Parathyroid adenoma (tissue), 2 donors: ENCODE measurements at regions not wholly inside any gene's neighbourhood (a gene's known extent, or its start where the extent isn't known, plus 50 kb on each side); places are given as distances from the start of the nearest gene placed in this dataset.

Experiments
- H2AFZ ChIP-seq: fragments of 300-600 bp; sonication (generic); one replicate; pipeline ENCODE4 v1.7.0; 2017; ENCODE audit warnings: antibody characterized with exemption, mild to moderate bottlenecking
- H3K27ac ChIP-seq: fragments of 300-600 bp; sonication (generic); one replicate; pipeline ENCODE4 v1.7.0; 2017
- H3K27me3 ChIP-seq: fragments of 300-600 bp; sonication (generic); one replicate; pipeline ENCODE4 v1.7.0; 2017; ENCODE audit warnings: low read length; ENCODE audit not compliant: control insufficient read depth, insufficient read depth
- H3K36me3 ChIP-seq: fragments of 300-600 bp; sonication (generic); one replicate; pipeline ENCODE4 v1.7.0; 2017; ENCODE audit warnings: low read length; ENCODE audit not compliant: control insufficient read depth, insufficient read depth
- H3K4me1 ChIP-seq: fragments of 300-600 bp; sonication (generic); one replicate; pipeline ENCODE4 v1.7.0; 2017; ENCODE audit warnings: control low read depth
- H3K4me2 ChIP-seq: fragments of 300-600 bp; sonication (generic); one replicate; pipeline ENCODE4 v1.7.0; 2017; ENCODE audit warnings: low read length
- H3K4me3 ChIP-seq: fragments of 300-600 bp; sonication (generic); one replicate; pipeline ENCODE4 v1.7.0; 2017; ENCODE audit warnings: low read depth, low read length
- H3K79me2 ChIP-seq: fragments of 300-600 bp; sonication (generic); one replicate; pipeline ENCODE4 v1.7.0; 2017; ENCODE audit warnings: control low read depth
- H3K9ac ChIP-seq: fragments of 300-600 bp; sonication (generic); one replicate; pipeline ENCODE4 v1.7.0; 2017; ENCODE audit warnings: mild to moderate bottlenecking
- H3K9me3 ChIP-seq: fragments of 300-600 bp; sonication (generic); one replicate; pipeline ENCODE4 v1.7.0; 2017; ENCODE audit warnings: low read length; ENCODE audit not compliant: control insufficient read depth
- TF ChIP-seq, protein P1 (sequence below): fragments of 300-600 bp; sonication (generic); IDR thresholded peaks from one replicate; pipeline ENCODE4 v1.7.0; 2017; ENCODE audit warnings: antibody characterized with exemption, mild to moderate bottlenecking
- donor health status: primary hyperparathyroidism.

DNA sequence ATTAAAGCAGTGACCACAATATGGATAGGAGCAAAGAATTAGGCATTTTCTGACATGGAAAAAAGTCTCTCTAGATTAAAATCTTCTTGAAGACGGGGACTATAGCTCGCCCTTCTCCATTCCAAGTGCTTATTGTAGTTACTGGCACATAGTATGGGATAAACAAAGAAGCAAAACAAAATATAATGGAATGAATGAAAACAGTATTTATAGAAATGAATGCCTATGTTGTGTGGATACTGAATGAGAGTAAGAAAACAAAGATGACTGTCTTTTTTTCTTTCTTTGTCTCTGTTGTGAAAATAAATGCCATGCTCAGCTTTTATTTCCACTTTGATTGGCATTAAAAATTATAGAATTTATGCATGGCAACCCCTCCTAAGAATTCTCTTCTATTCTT is 1414.3 kb upstream of the ACO1 start:
- Histone ChIP-seq H3K4me1 (no peaks in the 10 kb centered on the region), H3K79me2 (no peaks in the 10 kb centered on the region), H3K27ac (no peak overlapping the region), H3K4me2 (no peak overlapping the region), H3K9me3 (no peaks in the 10 kb centered on the region), H3K4me3 (no peak overlapping the region), H3K27me3 (no peaks in the 10 kb centered on the region), H3K9ac (no peak overlapping the region), H2AFZ (no peak overlapping the region), H3K36me3 (no peaks in the 10 kb centered on the region)
- TF ChIP-seq, protein P1, sequence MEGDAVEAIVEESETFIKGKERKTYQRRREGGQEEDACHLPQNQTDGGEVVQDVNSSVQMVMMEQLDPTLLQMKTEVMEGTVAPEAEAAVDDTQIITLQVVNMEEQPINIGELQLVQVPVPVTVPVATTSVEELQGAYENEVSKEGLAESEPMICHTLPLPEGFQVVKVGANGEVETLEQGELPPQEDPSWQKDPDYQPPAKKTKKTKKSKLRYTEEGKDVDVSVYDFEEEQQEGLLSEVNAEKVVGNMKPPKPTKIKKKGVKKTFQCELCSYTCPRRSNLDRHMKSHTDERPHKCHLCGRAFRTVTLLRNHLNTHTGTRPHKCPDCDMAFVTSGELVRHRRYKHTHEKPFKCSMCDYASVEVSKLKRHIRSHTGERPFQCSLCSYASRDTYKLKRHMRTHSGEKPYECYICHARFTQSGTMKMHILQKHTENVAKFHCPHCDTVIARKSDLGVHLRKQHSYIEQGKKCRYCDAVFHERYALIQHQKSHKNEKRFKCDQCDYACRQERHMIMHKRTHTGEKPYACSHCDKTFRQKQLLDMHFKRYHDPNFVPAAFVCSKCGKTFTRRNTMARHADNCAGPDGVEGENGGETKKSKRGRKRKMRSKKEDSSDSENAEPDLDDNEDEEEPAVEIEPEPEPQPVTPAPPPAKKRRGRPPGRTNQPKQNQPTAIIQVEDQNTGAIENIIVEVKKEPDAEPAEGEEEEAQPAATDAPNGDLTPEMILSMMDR: no peak

DNA sequence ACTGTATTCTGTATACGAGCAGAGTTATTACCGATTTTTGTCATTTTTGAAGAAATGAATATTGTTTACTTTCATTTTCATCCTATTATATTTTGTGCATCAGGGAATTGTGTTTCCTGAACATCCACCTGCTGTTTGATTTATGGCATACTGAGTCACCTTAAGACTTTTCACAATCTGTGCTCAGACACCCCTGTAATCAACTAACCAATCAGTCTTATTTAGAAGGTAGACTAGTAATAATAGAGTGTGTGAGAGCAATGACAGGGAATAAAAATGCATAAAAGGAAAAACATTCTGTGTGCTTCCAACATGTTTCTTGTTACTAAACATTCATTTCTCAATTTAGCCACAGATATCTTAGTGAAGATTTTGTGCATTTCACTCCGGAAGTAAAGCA is 1413.6 kb upstream of the ACO1 start:
- Histone ChIP-seq H3K79me2 (no peaks in the 10 kb centered on the region), H3K4me3 (no peak overlapping the region), H3K27me3 (no peaks in the 10 kb centered on the region), H3K9ac (no peak overlapping the region), H3K27ac (no peak overlapping the region), H3K36me3 (no peaks in the 10 kb centered on the region), H3K9me3 (no peaks in the 10 kb centered on the region), H2AFZ (no peak overlapping the region), H3K4me2 (no peak overlapping the region), H3K4me1 (no peaks in the 10 kb centered on the region)
- TF ChIP-seq, protein P1: no peak

DNA sequence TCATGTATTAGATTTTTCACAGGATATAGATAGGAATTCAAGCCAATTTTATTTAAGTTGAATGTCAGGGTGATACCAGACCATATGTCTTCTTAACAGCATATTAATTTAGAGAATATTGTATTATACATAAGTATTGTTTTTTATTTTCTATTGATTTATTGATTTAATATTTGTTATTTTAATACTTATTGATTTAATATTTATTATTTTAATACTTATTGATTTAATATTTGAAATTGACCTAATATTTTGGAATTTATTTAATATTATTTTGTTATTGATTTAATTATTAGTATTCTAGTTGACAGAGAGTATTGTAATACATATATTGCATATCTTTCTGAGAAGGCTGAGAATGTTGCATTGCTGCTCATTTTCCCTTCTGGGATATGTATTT is 1411.8 kb upstream of the ACO1 start:
- no peaks in the 10 kb centered on the region for H3K4me1 ChIP-seq
- no peak overlapping the region for H3K4me2 ChIP-seq
- no peak overlapping the region for H3K27ac ChIP-seq
- no peaks in the 10 kb centered on the region for H3K9me3 ChIP-seq
- TF ChIP-seq, protein P1: no peak
- no peak overlapping the region for H3K9ac ChIP-seq
- H3K4me3 ChIP-seq: no peak overlapping the region
- no peaks in the 10 kb centered on the region for H3K27me3 ChIP-seq
- H3K36me3 ChIP-seq: no peaks in the 10 kb centered on the region
- H2AFZ ChIP-seq: no peak overlapping the region
- H3K79me2 ChIP-seq: no peaks in the 10 kb centered on the region

DNA sequence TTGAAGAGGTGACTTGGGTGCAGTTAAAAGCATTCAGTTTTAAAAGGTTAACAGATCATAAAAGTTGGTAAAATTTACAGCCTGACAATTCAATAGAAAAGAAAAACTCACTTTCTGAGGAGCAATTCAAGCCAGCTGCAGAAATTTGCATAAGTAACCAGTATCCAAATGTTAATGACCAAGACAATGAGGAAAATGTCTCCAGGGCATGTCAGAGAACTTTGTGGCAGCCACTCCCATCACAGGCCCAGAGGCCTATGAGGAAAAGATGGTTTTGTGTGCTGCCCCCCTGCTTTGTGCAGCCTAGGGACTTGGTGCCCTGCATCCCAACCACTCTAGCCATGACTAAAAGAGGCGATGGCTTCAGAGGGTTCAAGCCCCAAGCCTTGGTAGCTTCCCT is 1406.5 kb upstream of the ACO1 start:
- Histone ChIP-seq H3K4me1 (no peaks in the 10 kb centered on the region), H3K4me2 (no peak overlapping the region), H2AFZ (no peak overlapping the region), H3K27ac (no peak overlapping the region), H3K9ac (no peak overlapping the region), H3K27me3 (no peaks in the 10 kb centered on the region), H3K36me3 (no peaks in the 10 kb centered on the region), H3K4me3 (no peak overlapping the region), H3K79me2 (no peaks in the 10 kb centered on the region), H3K9me3 (no peaks in the 10 kb centered on the region)
- TF ChIP-seq, protein P1: no peak

DNA sequence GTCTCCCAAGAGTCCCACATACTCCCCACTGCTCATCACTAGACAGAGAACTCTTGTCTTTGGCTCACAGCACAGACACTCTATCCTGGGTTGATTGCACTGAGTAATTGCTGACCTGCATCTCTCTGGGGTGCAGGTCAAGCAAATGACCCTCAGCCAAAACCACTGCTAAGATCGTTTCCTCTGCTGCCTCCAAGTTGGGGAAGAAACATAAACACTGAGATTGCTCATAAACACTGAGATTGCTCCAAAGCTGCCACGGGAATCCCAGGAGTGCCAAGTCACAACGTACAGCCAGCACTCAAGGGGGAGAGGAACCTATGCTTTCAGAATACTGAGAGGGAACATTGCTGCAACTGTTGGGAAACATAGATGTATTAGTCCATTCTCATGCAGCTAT is 1402.1 kb upstream of the ACO1 start:
- no peaks in the 10 kb centered on the region for H3K36me3 ChIP-seq
- H3K4me2 ChIP-seq: no peak overlapping the region
- no peak overlapping the region for H3K27ac ChIP-seq
- no peak overlapping the region for H2AFZ ChIP-seq
- H3K4me3 ChIP-seq: no peak overlapping the region
- H3K4me1 ChIP-seq: no peaks in the 10 kb centered on the region
- H3K27me3 ChIP-seq: no peaks in the 10 kb centered on the region
- no peaks in the 10 kb centered on the region for H3K79me2 ChIP-seq
- TF ChIP-seq, protein P1: no peak
- no peak overlapping the region for H3K9ac ChIP-seq
- H3K9me3 ChIP-seq: no peaks in the 10 kb centered on the region
